SK-N-SH (cell line): ENCODE measurements at regions not wholly inside any gene's neighbourhood (a gene's known extent, or its start where the extent isn't known, plus 50 kb on each side); places are given as distances from the start of the nearest gene placed in this dataset.
A peak's percentile ranks its signal among the peaks of the same experiment; 100 is the strongest.

Source experiments
- CTCF ChIA-PET: fragments of 300-600, 350-600 bp; formaldehyde crosslinking; extraction: SDS; loops from one replicate; lab custom pipeline; 2021; lab: Yijun Ruan, JAX
- POLR2A ChIA-PET: fragments of 350-600 bp; sonication (Branson Sonifier 250); formaldehyde crosslinking; extraction: SDS; loops from one replicate; lab custom pipeline; 2020; ENCODE audit warnings: antibody characterized with exemption, inconsistent platforms; lab: Yijun Ruan, JAX
- DNase-seq: peaks from one replicate; pipeline ENCODE4 v3.0.0; 2012
- H2AFZ ChIP-seq: fragments of 200-600 bp; sonication (generic); 2 replicates; pipeline ENCODE4 v1.8.1; 2016; ENCODE audit warnings: antibody characterized with exemption, mild to moderate bottlenecking, low read depth
- H3F3A ChIP-seq: fragments of 200-600 bp; sonication (generic); replicated peaks from 2 replicates; pipeline ENCODE3; 2016; ENCODE audit warnings: antibody characterized with exemption, mild to moderate bottlenecking; ENCODE audit not compliant: insufficient read depth
- H3K27ac ChIP-seq, 2 experiments: fragments of 200-500 bp in 1 of 2; fragments of 200-600 bp in 1 of 2; sonication (Bioruptor generic) in 1 of 2; sonication (generic), shearing (Covaris generic) in 1 of 2; 2 replicates each; pipeline versions ENCODE4 v1.5.1 to v1.6.1; 2014 to 2016; ENCODE audit warnings: low read depth in 2 of 2, inconsistent platforms in 1 of 2, low read length in 1 of 2, mild to moderate bottlenecking in 1 of 2, mixed read lengths in 1 of 2
- H3K27me3 ChIP-seq: fragments of 200-600 bp; sonication (generic), shearing (Covaris generic); 2 replicates; pipeline ENCODE4 v1.6.1; 2016; ENCODE audit warnings: mixed run types; ENCODE audit not compliant: insufficient read depth
- H3K36me3 ChIP-seq, 2 experiments: fragments of 200-500 bp in 1 of 2; fragments of 200-600 bp in 1 of 2; sonication (Bioruptor generic) in 1 of 2; sonication (generic) in 1 of 2; replicated peaks in 1 of 2; 2 replicates each; pipeline versions ENCODE3 to v1.5.1; 2014 to 2016; ENCODE audit warnings: low read length in 1 of 2, mild to moderate bottlenecking in 1 of 2; ENCODE audit not compliant: insufficient read depth in 2 of 2, control insufficient read depth in 1 of 2
- H3K4me1 ChIP-seq, 2 experiments: fragments of 200-500 bp in 1 of 2; fragments of 200-600 bp in 1 of 2; sonication (Bioruptor generic) in 1 of 2; sonication (generic), shearing (Covaris generic) in 1 of 2; 2 replicates each; pipeline versions ENCODE4 v1.5.1 to v1.6.1; 2014 to 2016; ENCODE audit warnings: low read depth in 1 of 2, low read length in 1 of 2, mixed run types in 1 of 2; ENCODE audit not compliant: insufficient read depth in 2 of 2, control insufficient read depth in 1 of 2
- H3K4me2 ChIP-seq: fragments of 200-600 bp; sonication (generic), shearing (Covaris generic); 2 replicates; pipeline ENCODE4 v1.6.1; 2017; ENCODE audit warnings: mixed run types
- H3K4me3 ChIP-seq, 2 experiments: fragments of 200-500 bp in 1 of 2; fragments of 200-600 bp in 1 of 2; sonication (Bioruptor generic) in 1 of 2; sonication (generic), shearing (Covaris generic) in 1 of 2; 2 replicates each; pipeline versions ENCODE4 v1.5.1 to v1.8.1; 2014 to 2016; ENCODE audit warnings: low read depth in 2 of 2, inconsistent platforms in 1 of 2, low read length in 1 of 2, mild to moderate bottlenecking in 1 of 2, mixed read lengths in 1 of 2, moderate library complexity in 1 of 2
- H3K79me2 ChIP-seq: fragments of 200-600 bp; sonication (generic); 2 replicates; pipeline ENCODE4 v1.8.1; 2017; ENCODE audit warnings: mild to moderate bottlenecking; ENCODE audit not compliant: insufficient read depth
- H3K9ac ChIP-seq: fragments of 200-600 bp; sonication (generic); 2 replicates; pipeline ENCODE4 v1.6.1; 2017; ENCODE audit warnings: mixed run types
- H3K9me2 ChIP-seq: fragments of 200-600 bp; sonication (generic); 2 replicates; pipeline ENCODE4 v1.6.1; 2017; ENCODE audit warnings: mixed run types
- H3K9me3 ChIP-seq: fragments of 200-600 bp; sonication (generic); 2 replicates; pipeline ENCODE4 v1.6.1; 2017; ENCODE audit warnings: mixed run types, mild to moderate bottlenecking, moderate library complexity
- H4K20me1 ChIP-seq: fragments of 200-600 bp; sonication (generic); 2 replicates; pipeline ENCODE4 v1.6.1; 2017; ENCODE audit warnings: mild to moderate bottlenecking, mixed run types; ENCODE audit not compliant: insufficient read depth
- CHD2 ChIP-seq: fragments of 150-350 bp; IDR thresholded peaks from 2 replicates; pipeline ENCODE4 v1.6.1; 2018; ENCODE audit warnings: low read length; ENCODE audit not compliant: partially characterized antibody
- ELF1 ChIP-seq: IDR thresholded peaks from 2 replicates; pipeline ENCODE4 v1.4.0; 2012
- EP300 ChIP-seq, 2 experiments: IDR thresholded peaks; 2 replicates each; pipeline versions ENCODE4 v1.4.0 to v1.6.1; 2012; ENCODE audit warnings: borderline replicate concordance in 1 of 2, low read depth in 1 of 2, low read length in 1 of 2
- FOXJ3 ChIP-seq: sonication (generic); formaldehyde crosslinking; IDR thresholded peaks from 2 replicates; pipeline ENCODE4 v1.5.1; 2020; ENCODE audit warnings: mild to moderate bottlenecking, missing genetic modification reagents
- GABPA ChIP-seq: IDR thresholded peaks from 2 replicates; pipeline ENCODE4 v1.4.0; 2012; ENCODE audit warnings: low read depth, mild to moderate bottlenecking
- MEF2A ChIP-seq: IDR thresholded peaks from 2 replicates; pipeline ENCODE4 v1.4.0; 2012; ENCODE audit warnings: low read depth, borderline replicate concordance
- MXI1 ChIP-seq: IDR thresholded peaks from 2 replicates; pipeline ENCODE4 v1.6.1; 2012; ENCODE audit warnings: mild to moderate bottlenecking, low read depth, low read length, improper control_type of control experiment
- NFIC ChIP-seq: IDR thresholded peaks from 2 replicates; pipeline ENCODE4 v1.4.0; 2012; ENCODE audit warnings: borderline replicate concordance
- POLR2AphosphoS5 ChIP-seq: IDR thresholded peaks from 2 replicates; pipeline ENCODE4 v1.6.1; 2012; ENCODE audit warnings: low read depth, low read length
- RAD21 ChIP-seq: IDR thresholded peaks from 2 replicates; pipeline ENCODE4 v1.6.1; 2012; ENCODE audit warnings: mild to moderate bottlenecking, low read length
- RCOR1 ChIP-seq: fragments of 150-350 bp; IDR thresholded peaks from 2 replicates; pipeline ENCODE4 v1.6.1; 2017; ENCODE audit warnings: antibody characterized with exemption, low read length
- RFX5 ChIP-seq: IDR thresholded peaks from 2 replicates; pipeline ENCODE4 v1.6.1; 2012; ENCODE audit warnings: mild to moderate bottlenecking, improper control_type of control experiment, low read length
- TAF1 ChIP-seq: IDR thresholded peaks from 2 replicates; pipeline ENCODE4 v1.6.1; 2012; ENCODE audit warnings: low read depth, mild to moderate bottlenecking, low read length, moderate library complexity, borderline replicate concordance
- TCF12 ChIP-seq: IDR thresholded peaks from 2 replicates; pipeline ENCODE4 v1.4.0; 2012
- YY1 ChIP-seq: IDR thresholded peaks from 2 replicates; pipeline ENCODE4 v1.4.0; 2012; ENCODE audit warnings: low read depth, mild to moderate bottlenecking
- WGBS: methylation state at CpG from one replicate; pipeline ENCODE4 v1.1.6; 2017; ENCODE audit warnings: low lambda C conversion rate; 5-methylcytosine and 5-hydroxymethylcytosine counted together
- TF ChIP-seq, protein P1 (sequence below): IDR thresholded peaks from 2 replicates; pipeline ENCODE4; 2012
- TF ChIP-seq, protein P2 (sequence below): fragments of 150-350 bp; IDR thresholded peaks from 2 replicates; pipeline ENCODE4 v1.6.1; 2016; ENCODE audit warnings: mild to moderate bottlenecking, low read depth, low read length
- TF ChIP-seq, protein P3 (sequence below): IDR thresholded peaks from 2 replicates; pipeline ENCODE4 v1.4.0; 2012; ENCODE audit warnings: low read depth

DNA sequence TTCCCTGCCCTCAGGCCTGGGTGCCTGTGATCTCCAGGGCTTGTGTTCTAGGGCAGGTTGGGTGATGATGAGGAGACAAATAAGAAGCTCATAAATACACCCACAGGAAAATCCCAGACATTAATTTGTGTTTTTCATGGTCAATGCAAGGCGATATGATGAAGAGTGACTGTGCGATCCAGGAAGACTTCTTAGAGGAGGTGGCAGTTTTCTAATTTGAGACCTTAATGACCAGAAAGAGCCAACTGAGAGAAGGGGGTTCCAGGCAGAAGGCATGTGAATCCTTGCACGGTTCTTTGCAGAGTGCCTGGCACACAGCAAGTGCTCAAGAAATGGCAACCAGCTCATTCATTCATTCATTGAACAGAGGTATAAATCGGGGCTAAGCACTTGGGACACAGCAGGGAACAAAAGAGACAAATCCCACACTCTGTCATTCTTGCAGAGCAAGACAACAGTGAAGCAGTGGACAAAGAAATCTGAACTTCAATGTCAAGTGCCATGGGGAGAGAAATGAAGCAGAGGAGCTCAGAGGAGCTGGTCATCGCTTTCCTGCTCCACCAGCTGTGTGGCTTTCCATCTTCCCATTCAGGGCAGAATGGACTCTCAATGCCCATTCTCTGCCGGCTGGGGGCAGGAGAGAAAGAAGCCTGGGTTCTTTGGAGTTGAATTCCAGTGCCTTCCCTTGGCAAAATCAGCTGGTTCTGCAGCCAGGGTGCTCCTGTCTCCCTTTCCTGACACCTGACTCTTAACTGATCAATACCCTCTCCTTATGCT lies 128.3 kb downstream of the AACS start:
- ChIA-PET POLR2A (no interaction called here), CTCF (interaction anchor here (1.0 to 1.9 kb wide), 4 partner anchors 9 to 54 kb away, joined by 3 to 12 read pairs (median 4); no protein-coding TSS in a partner anchor)
- 29% methylated on average over 6 of the region's 6 CpGs for WGBS
- H3K4me1 ChIP-seq: no peaks in the 10 kb centered on the region; a peak in 1 of 4 replicates
- no peak overlapping the region for H3K9ac ChIP-seq
- H3K9me3 ChIP-seq: no peaks in the 10 kb centered on the region
- TF ChIP-seq MEF2A (no peak), TCF12 (no peak), CHD2 (no peak), FOXJ3 (CRISPR knock-in tag) (no peak), RAD21 (no peak), YY1 (no peak), RCOR1 (no peak), ELF1 (no peak), TAF1 (no peak), MXI1 (no peak), NFIC (no peak), EP300 (IDR thresholded peaks at IDR 0.05; ENCODE audit: borderline replicate concordance in 1 of 2, low read depth in 1 of 2, low read length in 1 of 2) (no peak), POLR2AphosphoS5 (no peak), RFX5 (no peak), GABPA (no peak)
- TF ChIP-seq, protein P1, sequence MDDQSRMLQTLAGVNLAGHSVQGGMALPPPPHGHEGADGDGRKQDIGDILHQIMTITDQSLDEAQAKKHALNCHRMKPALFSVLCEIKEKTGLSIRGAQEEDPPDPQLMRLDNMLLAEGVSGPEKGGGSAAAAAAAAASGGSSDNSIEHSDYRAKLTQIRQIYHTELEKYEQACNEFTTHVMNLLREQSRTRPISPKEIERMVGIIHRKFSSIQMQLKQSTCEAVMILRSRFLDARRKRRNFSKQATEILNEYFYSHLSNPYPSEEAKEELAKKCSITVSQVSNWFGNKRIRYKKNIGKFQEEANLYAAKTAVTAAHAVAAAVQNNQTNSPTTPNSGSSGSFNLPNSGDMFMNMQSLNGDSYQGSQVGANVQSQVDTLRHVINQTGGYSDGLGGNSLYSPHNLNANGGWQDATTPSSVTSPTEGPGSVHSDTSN: no peak
- TF ChIP-seq, protein P2, sequence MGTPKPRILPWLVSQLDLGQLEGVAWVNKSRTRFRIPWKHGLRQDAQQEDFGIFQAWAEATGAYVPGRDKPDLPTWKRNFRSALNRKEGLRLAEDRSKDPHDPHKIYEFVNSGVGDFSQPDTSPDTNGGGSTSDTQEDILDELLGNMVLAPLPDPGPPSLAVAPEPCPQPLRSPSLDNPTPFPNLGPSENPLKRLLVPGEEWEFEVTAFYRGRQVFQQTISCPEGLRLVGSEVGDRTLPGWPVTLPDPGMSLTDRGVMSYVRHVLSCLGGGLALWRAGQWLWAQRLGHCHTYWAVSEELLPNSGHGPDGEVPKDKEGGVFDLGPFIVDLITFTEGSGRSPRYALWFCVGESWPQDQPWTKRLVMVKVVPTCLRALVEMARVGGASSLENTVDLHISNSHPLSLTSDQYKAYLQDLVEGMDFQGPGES: no peak
- TF ChIP-seq, protein P3, sequence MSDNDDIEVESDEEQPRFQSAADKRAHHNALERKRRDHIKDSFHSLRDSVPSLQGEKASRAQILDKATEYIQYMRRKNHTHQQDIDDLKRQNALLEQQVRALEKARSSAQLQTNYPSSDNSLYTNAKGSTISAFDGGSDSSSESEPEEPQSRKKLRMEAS: no peak
- no peak overlapping the region for H3K27ac ChIP-seq
- peaks cover 31% of the 10 kb centered on the region for H3K27me3 ChIP-seq
- H3K4me3 ChIP-seq: peak overlapping the region; percentile 6 to 32; a peak in 2 of 4 replicates
- no peaks in the 10 kb centered on the region for H3K9me2 ChIP-seq
- no peak overlapping the region for H2AFZ ChIP-seq
- H3K79me2 ChIP-seq: no peaks in the 10 kb centered on the region
- DNase-seq: no peak
- H3F3A ChIP-seq: no peaks in the 10 kb centered on the region
- peak overlapping the region; percentile 70 for H3K4me2 ChIP-seq
- H3K36me3 ChIP-seq: no peaks in the 10 kb centered on the region
- H4K20me1 ChIP-seq: no peaks in the 10 kb centered on the region
